Midbrain (tissue), 1 donor: ENCODE measurements at regions not wholly inside any gene's neighbourhood (a gene's known extent, or its start where the extent isn't known, plus 50 kb on each side); places are given as distances from the start of the nearest gene placed in this dataset.

Source experiments
- DNase-seq: peaks from one replicate; lab custom pipeline; 2025; lab: John Stamatoyannopoulos, UW

- no peak for DNase-seq
These were observed 370.4 kb downstream of the TUSC7 start for GRCh38 chr3:117079997-117080396.

GRCh38 chr3:117080872-117081271, 371.3 kb downstream of the TUSC7 start:
- no peak for DNase-seq

DNA sequence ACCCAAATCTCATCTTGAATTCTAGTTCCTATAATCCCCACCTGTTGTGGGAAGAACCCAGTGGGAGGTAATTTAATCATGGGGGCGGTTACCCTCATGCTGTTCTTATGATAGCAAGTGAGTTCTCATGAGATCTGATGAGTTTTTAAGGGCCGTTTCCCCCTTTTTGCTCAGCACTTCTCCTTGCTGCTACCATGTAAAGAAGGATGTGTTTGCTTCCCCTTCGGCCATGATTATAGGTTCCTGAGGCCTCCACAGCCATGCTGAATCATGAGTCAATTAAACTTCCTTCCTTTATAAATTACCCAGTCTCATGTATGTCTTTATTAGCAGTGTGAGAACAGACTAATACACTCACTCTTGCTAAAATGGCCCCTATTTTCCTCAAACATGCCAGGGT, 374.7 kb downstream of the TUSC7 start:
- DNase-seq: no peak

DNA sequence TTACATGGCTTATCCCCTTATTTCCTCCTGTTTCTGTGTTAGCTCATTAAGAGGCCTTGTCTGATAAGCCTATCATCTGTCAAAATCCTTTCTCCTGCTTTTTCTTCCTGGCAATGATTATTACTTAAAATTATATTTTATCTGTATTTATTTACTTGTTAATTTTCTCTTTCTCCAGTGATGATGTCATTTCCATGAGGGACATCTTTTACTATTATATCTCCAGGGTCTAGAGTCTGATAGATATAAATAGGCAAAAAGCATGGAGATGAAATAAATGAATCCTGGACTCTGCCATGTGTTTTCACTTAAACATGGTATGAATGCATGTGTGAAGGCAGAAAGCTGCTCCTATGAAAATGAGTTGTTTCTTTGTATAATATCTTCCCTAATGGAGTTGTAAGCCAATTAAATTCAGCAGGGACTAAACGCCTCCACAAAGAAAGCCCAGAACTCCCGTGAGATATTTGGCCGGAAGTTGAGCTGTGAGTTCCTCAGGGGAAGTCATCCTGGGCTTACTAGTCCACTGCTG, 375.2 kb downstream of the TUSC7 start:
- DNase-seq: no peak

DNA sequence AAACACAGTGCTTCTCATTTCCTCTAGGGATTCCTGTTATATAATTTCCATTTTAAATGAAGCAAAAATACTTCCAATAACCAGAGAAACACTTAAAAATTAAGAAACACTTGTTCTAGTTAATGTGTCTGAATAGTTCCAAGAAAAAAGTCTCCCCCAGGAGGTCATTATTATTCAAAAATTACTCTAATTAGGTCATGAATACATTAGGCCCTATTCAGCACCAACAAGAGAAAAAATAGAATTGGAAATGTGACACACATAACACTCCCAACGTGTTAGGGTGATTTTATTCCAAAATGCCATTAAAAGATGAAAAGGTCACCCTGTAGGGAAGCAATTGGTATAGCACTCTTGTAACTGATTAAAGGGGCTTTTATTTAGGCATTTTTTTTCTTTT, 382.1 kb downstream of the TUSC7 start:
- no peak for DNase-seq

- no peak for DNase-seq
These were observed 387.0 kb downstream of the TUSC7 start for GRCh38 chr3:117096549-117096948.

DNA sequence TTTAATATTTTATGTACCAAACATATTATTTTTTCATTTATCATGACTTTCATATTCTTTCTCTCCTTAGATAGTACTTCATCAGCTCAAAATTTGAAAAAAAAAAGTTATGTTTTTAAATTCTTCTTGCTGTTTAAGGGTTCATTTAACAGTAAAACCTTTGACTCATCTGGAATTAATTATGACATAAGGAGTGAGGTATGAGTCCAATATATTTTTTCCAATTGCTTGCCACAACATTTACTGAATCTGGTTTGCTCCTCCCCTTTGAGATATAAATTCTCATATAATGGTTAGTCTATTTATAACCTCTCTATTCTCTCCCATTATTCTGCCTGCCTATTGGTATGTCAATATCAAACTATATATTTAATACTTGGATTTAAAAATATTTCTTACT, 387.8 kb downstream of the TUSC7 start:
- no peak for DNase-seq

GRCh38 chr3:117101697-117102096, 392.1 kb downstream of the TUSC7 start:
- no peak for DNase-seq

DNA sequence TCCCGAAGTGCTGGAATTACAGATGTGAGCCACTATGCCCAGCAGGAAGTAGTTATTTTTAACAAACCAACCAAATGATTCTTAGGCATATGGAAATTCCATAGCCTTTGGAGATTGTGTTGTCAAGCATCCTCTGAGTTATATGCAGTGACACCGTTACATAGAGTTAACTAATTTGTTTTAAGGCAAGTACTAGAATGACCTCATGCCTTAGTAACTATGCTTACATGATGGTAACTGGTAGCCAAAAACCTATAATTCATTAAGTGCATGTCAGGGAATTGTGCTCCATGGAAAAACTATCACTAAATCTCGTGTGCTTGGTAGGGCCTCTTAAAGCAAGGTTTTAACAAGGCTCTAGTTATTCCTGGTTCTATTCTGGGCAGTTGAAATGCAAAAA, 392.8 kb downstream of the TUSC7 start:
- DNase-seq: no peak

DNA sequence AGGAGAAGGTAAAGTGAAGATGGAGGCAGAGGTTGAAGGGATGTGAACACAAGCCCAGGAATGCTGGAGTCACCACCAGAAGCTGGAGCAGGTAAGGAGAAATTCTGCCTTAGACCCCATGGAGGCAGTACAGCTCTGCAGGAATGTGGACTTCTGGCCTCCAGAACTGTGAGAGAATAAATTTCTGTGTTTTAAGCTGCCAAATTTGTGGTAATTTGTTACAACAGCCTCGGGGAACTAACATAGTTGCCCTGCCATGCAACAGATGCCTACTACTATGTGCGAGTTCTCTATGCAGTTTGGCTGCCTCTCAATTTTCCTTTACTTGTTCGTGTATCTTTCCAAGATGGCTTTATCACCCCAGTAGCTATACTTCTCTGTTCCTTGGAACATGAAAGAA, 394.1 kb downstream of the TUSC7 start:
- DNase-seq: no peak

GRCh38 chr3:117104381-117104780, 394.8 kb downstream of the TUSC7 start:
- DNase-seq: no peak

GRCh38 chr3:117104792-117105191, 395.2 kb downstream of the TUSC7 start:
- DNase-seq: no peak

- no peak for DNase-seq
These were observed 396.1 kb downstream of the TUSC7 start for GRCh38 chr3:117105686-117106085.

- no peak for DNase-seq
These were observed 396.8 kb downstream of the TUSC7 start for GRCh38 chr3:117106396-117106795.

GRCh38 chr3:117107946-117108345, 398.4 kb downstream of the TUSC7 start:
- no peak for DNase-seq

- DNase-seq: no peak
These were observed 399.6 kb downstream of the TUSC7 start for GRCh38 chr3:117109178-117109577.

GRCh38 chr3:117114517-117115265, 405.1 kb downstream of the TUSC7 start:
- DNase-seq: no peak

DNA sequence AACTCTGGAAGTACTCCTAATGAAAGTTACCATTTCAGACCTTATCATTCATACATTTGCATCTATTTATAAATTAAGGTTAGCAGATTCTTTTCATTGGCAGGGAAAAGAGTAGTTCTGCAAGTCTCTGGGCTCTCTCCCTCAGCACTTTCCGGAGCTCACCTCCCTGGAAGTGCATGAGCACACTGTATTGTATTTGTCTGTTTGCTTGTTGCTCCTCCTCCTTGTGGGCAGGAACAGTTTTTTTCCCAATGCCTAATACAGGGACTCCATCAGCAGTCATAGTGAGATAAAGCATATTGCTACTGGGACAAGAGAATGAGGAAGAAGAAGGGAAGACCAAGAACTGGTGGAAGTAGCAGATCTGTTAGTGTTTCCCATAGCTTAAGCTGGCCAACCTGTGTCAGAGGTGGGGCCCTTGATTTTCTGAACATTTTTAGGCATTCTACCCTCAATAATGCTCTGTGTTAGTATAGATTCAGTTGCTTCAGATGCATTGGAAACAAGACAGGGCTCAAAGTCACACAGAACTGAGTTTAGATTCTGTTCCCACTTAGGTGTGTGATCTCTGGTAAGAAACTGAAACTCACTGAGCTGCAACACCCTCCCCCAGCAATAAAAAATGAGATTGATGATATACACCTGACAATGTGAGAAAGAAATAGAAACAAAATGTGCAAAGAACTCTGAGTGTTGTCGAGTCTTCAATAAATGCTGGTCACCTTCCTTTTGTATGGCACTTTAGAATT, 407.8 kb downstream of the TUSC7 start:
- no peak for DNase-seq

DNA sequence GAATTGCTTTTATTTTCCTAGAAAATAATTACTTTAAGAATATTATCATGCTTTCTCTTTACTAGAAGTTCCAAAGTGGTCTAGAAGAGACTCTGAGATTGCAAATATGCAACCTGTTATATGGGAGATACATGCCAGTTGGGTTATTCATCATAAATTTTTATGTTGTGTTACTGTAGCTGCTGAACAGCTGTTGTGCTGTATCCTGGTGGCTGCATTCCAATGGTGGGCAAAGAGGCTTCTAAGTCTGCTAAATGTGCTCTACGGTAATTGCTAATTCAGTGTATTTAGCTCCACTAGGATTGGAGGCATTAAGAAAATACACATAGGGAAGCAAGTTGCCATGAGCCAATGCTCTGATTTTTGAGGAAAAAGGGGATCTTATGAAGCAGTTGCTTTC, 409.0 kb downstream of the TUSC7 start:
- no peak for DNase-seq

GRCh38 chr3:117120014-117120413, 410.4 kb downstream of the TUSC7 start:
- no peak for DNase-seq

GRCh38 chr3:117122609-117123008, 413.0 kb downstream of the TUSC7 start:
- no peak for DNase-seq

- DNase-seq: no peak
These were observed 416.9 kb downstream of the TUSC7 start for GRCh38 chr3:117126460-117126859.

DNA sequence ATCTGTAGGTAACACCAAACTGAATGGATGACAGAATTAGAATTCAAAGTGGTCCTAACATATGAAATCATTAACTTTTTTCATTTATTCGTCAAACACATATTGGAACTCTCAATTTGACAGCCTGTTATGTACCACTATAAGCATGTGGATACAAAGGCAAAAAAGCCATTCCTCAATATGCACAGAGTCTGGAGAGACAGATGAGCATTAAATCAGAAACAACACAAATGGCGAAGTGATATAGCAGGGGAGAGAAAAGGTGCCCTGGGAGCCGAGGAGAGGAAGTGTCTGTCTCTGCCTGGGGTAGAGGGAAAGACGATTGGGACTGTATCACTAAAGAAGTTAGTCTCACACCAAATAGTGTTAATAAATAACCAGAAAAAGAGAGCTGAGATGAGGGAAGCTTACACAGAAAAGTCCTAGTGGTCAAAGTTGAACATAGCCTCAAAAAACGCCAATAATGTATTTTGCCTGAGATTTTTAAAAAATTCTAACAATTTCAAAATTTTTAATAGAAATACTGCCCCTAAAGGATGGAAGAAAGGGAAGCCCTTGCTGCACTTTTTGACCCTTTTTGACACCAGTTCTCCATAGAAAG, 417.5 kb downstream of the TUSC7 start:
- no peak for DNase-seq
